Panc1 (cell line): ENCODE measurements at regions not wholly inside any gene's neighbourhood (a gene's known extent, or its start where the extent isn't known, plus 50 kb on each side); places are given as distances from the start of the nearest gene placed in this dataset.

ENCODE experiments used
- ATAC-seq: fragments of 200-7000 bp; cut with Tn5 transposase; 2 replicates; pipeline ENCODE4 v1.9.1; 2020; ENCODE audit warnings: mild to moderate bottlenecking, moderate library complexity
- BruUV-seq: library from RNA; stranded (reverse); fragments of 400-500 nt; replicated peaks from 2 replicates; lab custom pipeline; 2021; lab: Mats Ljungman, UMichigan
- CTCF ChIA-PET: fragments of 300-600 bp; sonication (Branson Sonifier 250); formaldehyde crosslinking; loops from one replicate; lab custom pipeline; 2022; ENCODE audit warnings: antibody characterized with exemption; lab: Charles Lee
- POLR2A ChIA-PET: fragments of 300-600 bp; sonication (Branson Sonifier 250); formaldehyde crosslinking; loops from one replicate; lab custom pipeline; 2022; ENCODE audit warnings: antibody characterized with exemption; lab: Charles Lee
- DNase-seq: peaks from one replicate; pipeline ENCODE4 v3.0.0-alpha.2; 2010; ENCODE audit warnings: low read depth, low spot score
- H3K27ac ChIP-seq: 2 replicates; pipeline ENCODE4 v1.5.1; 2011; ENCODE audit warnings: mild to moderate bottlenecking, low read length, inconsistent platforms
- H3K27me3 ChIP-seq: fragments of 200-500 bp; sonication (Bioruptor generic); 2 replicates; pipeline ENCODE4 v1.6.0; 2014; ENCODE audit warnings: low read length, inconsistent platforms; ENCODE audit not compliant: control insufficient read depth, insufficient read depth
- H3K36me3 ChIP-seq: fragments of 200-500 bp; sonication (Bioruptor generic); 2 replicates; pipeline ENCODE4 v1.5.1; 2014; ENCODE audit warnings: inconsistent platforms, mild to moderate bottlenecking, low read length, moderate library complexity; ENCODE audit not compliant: control insufficient read depth, insufficient read depth
- H3K4me1 ChIP-seq: 2 replicates; pipeline ENCODE4 v1.5.1; 2011; ENCODE audit warnings: inconsistent platforms, mild to moderate bottlenecking, low read length, moderate library complexity; ENCODE audit not compliant: control insufficient read depth, insufficient read depth
- H3K4me3 ChIP-seq, 2 experiments: 2 replicates each; pipeline ENCODE4 v1.5.1; 2011 to 2012; ENCODE audit warnings: low read depth in 2 of 2, low read length in 2 of 2, mild to moderate bottlenecking in 2 of 2, inconsistent platforms in 1 of 2, moderate library complexity in 1 of 2
- H3K9me3 ChIP-seq: fragments of 200-500 bp; sonication (Bioruptor generic); 2 replicates; pipeline ENCODE4 v1.5.1; 2014; ENCODE audit warnings: low read depth, mild to moderate bottlenecking, inconsistent platforms, low read length, moderate library complexity; ENCODE audit not compliant: control insufficient read depth, insufficient read depth
- POLR2AphosphoS5 ChIP-seq: IDR thresholded peaks from 2 replicates; pipeline ENCODE4 v1.6.1; 2012; ENCODE audit warnings: mild to moderate bottlenecking, low read depth, low read length, moderate library complexity
- REST ChIP-seq, 2 experiments: IDR thresholded peaks; 2 replicates each; pipeline ENCODE4 v1.6.1; 2011 to 2012; ENCODE audit warnings: low read depth in 2 of 2, control low read depth in 1 of 2, low read length in 1 of 2, mild to moderate bottlenecking in 1 of 2, moderate library complexity in 1 of 2; ENCODE audit not compliant: insufficient read depth in 1 of 2
- SIN3A ChIP-seq: IDR thresholded peaks from 2 replicates; pipeline ENCODE4 v1.6.1; 2012; ENCODE audit warnings: low read depth, mild to moderate bottlenecking, low read length, moderate library complexity, borderline replicate concordance; ENCODE audit not compliant: insufficient read depth
- TCF7L2 ChIP-seq: IDR thresholded peaks from 2 replicates; pipeline ENCODE4 v1.6.1; 2011; ENCODE audit warnings: mild to moderate bottlenecking, low read depth, low read length, inconsistent platforms
- in situ Hi-C: cut with HindIII; loops from 2 replicates; pipeline ENCODE4 v1.10.0; 2016; ENCODE audit warnings: low sequenced_read_pairs, low pct_unique_long_range_greater_than_20kb
- intact Hi-C: fragments of 100-400 bp; cut with micrococcal nuclease; formaldehyde crosslinking; loops from one replicate; pipeline ENCODE4 v1.10.0; 2022; ENCODE audit not compliant: unreplicated experiment
- TF ChIP-seq, protein P1 (sequence below): fragments of 450-650 bp; IDR thresholded peaks from 2 replicates; pipeline ENCODE4 v1.5.1; 2017; ENCODE audit warnings: mild to moderate bottlenecking

DNA sequence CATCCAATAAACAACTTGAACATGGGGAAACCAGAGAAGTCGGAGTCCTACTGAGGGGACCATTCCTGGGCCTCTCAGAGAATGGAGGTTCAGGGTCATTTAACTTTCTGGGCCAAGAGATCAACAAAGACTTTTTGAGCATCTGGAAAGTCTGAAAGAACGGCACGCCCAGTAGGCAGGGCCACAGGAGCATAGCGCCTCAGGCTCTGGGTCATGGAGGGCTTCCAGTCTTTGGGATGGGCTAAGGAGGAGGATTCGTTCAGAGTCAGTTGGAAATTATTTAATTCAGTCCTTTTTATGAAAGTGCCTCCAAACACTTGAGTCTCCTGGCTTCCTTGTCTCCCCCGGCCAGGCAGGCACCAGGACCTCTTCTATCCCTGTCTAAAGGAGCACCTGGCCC, 101.1 kb upstream of the GLI2 start:
- ATAC-seq = no peak
- CTCF ChIA-PET = no interaction called here
- Histone ChIP-seq H3K27ac (no peak overlapping the region), H3K4me3 (no peak overlapping the region), H3K4me1 (no peaks in the 10 kb centered on the region), H3K9me3 (no peaks in the 10 kb centered on the region), H3K36me3 (no peaks in the 10 kb centered on the region), H3K27me3 (peaks cover 5% of the 10 kb centered on the region)
- POLR2A ChIA-PET = no interaction called here
- no TSS peak for BruUV-seq
- TF ChIP-seq, protein P1, sequence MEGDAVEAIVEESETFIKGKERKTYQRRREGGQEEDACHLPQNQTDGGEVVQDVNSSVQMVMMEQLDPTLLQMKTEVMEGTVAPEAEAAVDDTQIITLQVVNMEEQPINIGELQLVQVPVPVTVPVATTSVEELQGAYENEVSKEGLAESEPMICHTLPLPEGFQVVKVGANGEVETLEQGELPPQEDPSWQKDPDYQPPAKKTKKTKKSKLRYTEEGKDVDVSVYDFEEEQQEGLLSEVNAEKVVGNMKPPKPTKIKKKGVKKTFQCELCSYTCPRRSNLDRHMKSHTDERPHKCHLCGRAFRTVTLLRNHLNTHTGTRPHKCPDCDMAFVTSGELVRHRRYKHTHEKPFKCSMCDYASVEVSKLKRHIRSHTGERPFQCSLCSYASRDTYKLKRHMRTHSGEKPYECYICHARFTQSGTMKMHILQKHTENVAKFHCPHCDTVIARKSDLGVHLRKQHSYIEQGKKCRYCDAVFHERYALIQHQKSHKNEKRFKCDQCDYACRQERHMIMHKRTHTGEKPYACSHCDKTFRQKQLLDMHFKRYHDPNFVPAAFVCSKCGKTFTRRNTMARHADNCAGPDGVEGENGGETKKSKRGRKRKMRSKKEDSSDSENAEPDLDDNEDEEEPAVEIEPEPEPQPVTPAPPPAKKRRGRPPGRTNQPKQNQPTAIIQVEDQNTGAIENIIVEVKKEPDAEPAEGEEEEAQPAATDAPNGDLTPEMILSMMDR = no peak
- no peak for TF ChIP-seq TCF7L2
- TF ChIP-seq SIN3A = no peak
- TF ChIP-seq POLR2AphosphoS5 = no peak
- no peak for TF ChIP-seq REST (IDR thresholded peaks at IDR 0.05; ENCODE audit: insufficient read depth in 1 of 2, low read depth in 2 of 2, low read length in 1 of 2)
- DNase-seq = no peak
- in situ Hi-C loops = no loop called here
- intact Hi-C loops = no loop called here

DNA sequence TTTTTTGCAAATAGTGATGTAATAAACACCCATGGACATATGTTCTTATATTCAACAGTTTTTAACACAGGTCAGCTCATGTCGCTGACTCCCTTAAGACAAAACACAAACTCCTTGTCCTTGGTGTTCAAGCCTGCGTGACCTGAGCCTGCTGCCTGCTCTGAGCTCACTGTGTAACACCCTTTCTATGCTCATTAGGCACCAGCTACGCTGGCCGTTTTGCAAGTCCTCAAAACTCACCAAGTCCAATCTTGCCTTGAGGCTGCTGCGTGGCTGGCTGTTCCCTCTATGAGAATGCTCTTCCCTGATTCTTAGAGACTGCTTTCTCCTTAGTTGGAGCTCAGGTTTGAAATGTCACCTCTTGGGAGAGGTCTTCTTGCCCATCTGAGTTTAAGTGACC, 100.5 kb upstream of the GLI2 start:
- no peaks in the 10 kb centered on the region for H3K9me3 ChIP-seq
- ATAC-seq (no peak), DNase-seq (no peak)
- no peak for TF ChIP-seq REST (IDR thresholded peaks at IDR 0.05; ENCODE audit: insufficient read depth in 1 of 2, low read depth in 2 of 2, low read length in 1 of 2)
- no peak for TF ChIP-seq TCF7L2
- TF ChIP-seq, protein P1 = no peak
- no peak for TF ChIP-seq POLR2AphosphoS5
- no peak for TF ChIP-seq SIN3A
- in situ Hi-C loops = no loop called here
- CTCF ChIA-PET = no interaction called here
- no peaks in the 10 kb centered on the region for H3K4me1 ChIP-seq
- H3K27ac ChIP-seq = no peak overlapping the region
- peaks cover 5% of the 10 kb centered on the region for H3K27me3 ChIP-seq
- POLR2A ChIA-PET = no interaction called here
- no peaks in the 10 kb centered on the region for H3K36me3 ChIP-seq
- H3K4me3 ChIP-seq = no peak overlapping the region
- no TSS peak for BruUV-seq
- intact Hi-C loops = no loop called here
